ENCODE measurements at regions not wholly inside any gene's neighbourhood (a gene's known extent, or its start where the extent isn't known, plus 50 kb on each side); places are given as distances from the start of the nearest gene placed in this dataset.

- Histone ChIP-seq H3K36me3 (ENCODE audit: control insufficient read depth, insufficient read depth, low read length) (no peaks in the 10 kb centered on the region), H3K9ac (ENCODE audit: low read depth, low read length) (no peak overlapping the region), H3K9me3 (ENCODE audit: control insufficient read depth, insufficient read depth, low read length) (no peaks in the 10 kb centered on the region), H3K4me1 (ENCODE audit: control insufficient read depth, insufficient read depth, low read length) (peaks cover 5% of the 10 kb centered on the region), H3K27me3 (ENCODE audit: control insufficient read depth, insufficient read depth, low read length) (no peaks in the 10 kb centered on the region), H3K4me3 (ENCODE audit: low read depth, low read length) (no peak overlapping the region)
These were observed 454.8 kb upstream of the KLF4 start for GRCh38 chr9:107944387-107944786.

- no peaks in the 10 kb centered on the region for H3K27me3 ChIP-seq (ENCODE audit: control insufficient read depth, insufficient read depth, low read length)
- no peaks in the 10 kb centered on the region for H3K36me3 ChIP-seq (ENCODE audit: control insufficient read depth, insufficient read depth, low read length)
- no peak overlapping the region for H3K4me3 ChIP-seq (ENCODE audit: low read depth, low read length)
- peaks cover 5% of the 10 kb centered on the region for H3K4me1 ChIP-seq (ENCODE audit: control insufficient read depth, insufficient read depth, low read length)
- no peak overlapping the region for H3K9ac ChIP-seq (ENCODE audit: low read depth, low read length)
- H3K9me3 ChIP-seq (ENCODE audit: control insufficient read depth, insufficient read depth, low read length), result no peaks in the 10 kb centered on the region
These were observed 454.3 kb upstream of the KLF4 start for GRCh38 chr9:107943901-107944300.

GRCh38 chr9:107942856-107943255 is 453.3 kb upstream of the KLF4 start:
- no peak overlapping the region for H3K4me3 ChIP-seq (ENCODE audit: low read depth, low read length)
- peaks cover 5% of the 10 kb centered on the region for H3K4me1 ChIP-seq (ENCODE audit: control insufficient read depth, insufficient read depth, low read length)
- no peaks in the 10 kb centered on the region for H3K27me3 ChIP-seq (ENCODE audit: control insufficient read depth, insufficient read depth, low read length)
- no peaks in the 10 kb centered on the region for H3K36me3 ChIP-seq (ENCODE audit: control insufficient read depth, insufficient read depth, low read length)
- no peak overlapping the region for H3K9ac ChIP-seq (ENCODE audit: low read depth, low read length)
- no peaks in the 10 kb centered on the region for H3K9me3 ChIP-seq (ENCODE audit: control insufficient read depth, insufficient read depth, low read length)

GRCh38 chr9:107942291-107942690 is 452.7 kb upstream of the KLF4 start:
- H3K36me3 ChIP-seq (ENCODE audit: control insufficient read depth, insufficient read depth, low read length), result no peaks in the 10 kb centered on the region
- no peak overlapping the region for H3K4me3 ChIP-seq (ENCODE audit: low read depth, low read length)
- H3K9ac ChIP-seq (ENCODE audit: low read depth, low read length), result no peak overlapping the region
- H3K27me3 ChIP-seq (ENCODE audit: control insufficient read depth, insufficient read depth, low read length), result no peaks in the 10 kb centered on the region
- H3K9me3 ChIP-seq (ENCODE audit: control insufficient read depth, insufficient read depth, low read length), result no peaks in the 10 kb centered on the region
- peaks cover 5% of the 10 kb centered on the region for H3K4me1 ChIP-seq (ENCODE audit: control insufficient read depth, insufficient read depth, low read length)

GRCh38 chr9:107940616-107941595 is 451.3 kb upstream of the KLF4 start:
- Histone ChIP-seq H3K4me3 (ENCODE audit: low read depth, low read length) (no peak overlapping the region), H3K9ac (ENCODE audit: low read depth, low read length) (no peak overlapping the region), H3K27me3 (ENCODE audit: control insufficient read depth, insufficient read depth, low read length) (no peaks in the 10 kb centered on the region)

GRCh38 chr9:107938801-107939386 is 449.3 kb upstream of the KLF4 start:
- Histone ChIP-seq H3K9ac (ENCODE audit: low read depth, low read length) (no peak overlapping the region), H3K4me1 (ENCODE audit: control insufficient read depth, insufficient read depth, low read length) (peaks cover 5% of the 10 kb centered on the region), H3K4me3 (ENCODE audit: low read depth, low read length) (no peak overlapping the region), H3K27me3 (ENCODE audit: control insufficient read depth, insufficient read depth, low read length) (no peaks in the 10 kb centered on the region), H3K9me3 (ENCODE audit: control insufficient read depth, insufficient read depth, low read length) (no peaks in the 10 kb centered on the region), H3K36me3 (ENCODE audit: control insufficient read depth, insufficient read depth, low read length) (no peaks in the 10 kb centered on the region)

More at GRCh38 chr9:107940616-107941595, 451.3 kb upstream of the KLF4 start:
- no peaks in the 10 kb centered on the region for H3K9me3 ChIP-seq (ENCODE audit: control insufficient read depth, insufficient read depth, low read length)
- no peaks in the 10 kb centered on the region for H3K36me3 ChIP-seq (ENCODE audit: control insufficient read depth, insufficient read depth, low read length)
- H3K4me1 ChIP-seq (ENCODE audit: control insufficient read depth, insufficient read depth, low read length), result peaks cover 5% of the 10 kb centered on the region

GRCh38 chr9:107935931-107936330 is 446.4 kb upstream of the KLF4 start:
- no peaks in the 10 kb centered on the region for H3K27me3 ChIP-seq (ENCODE audit: control insufficient read depth, insufficient read depth, low read length)
- H3K4me3 ChIP-seq (ENCODE audit: low read depth, low read length), result no peak overlapping the region
- no peak overlapping the region for H3K9ac ChIP-seq (ENCODE audit: low read depth, low read length)
- H3K9me3 ChIP-seq (ENCODE audit: control insufficient read depth, insufficient read depth, low read length), result no peaks in the 10 kb centered on the region
- H3K4me1 ChIP-seq (ENCODE audit: control insufficient read depth, insufficient read depth, low read length), result peaks cover 1% of the 10 kb centered on the region
- H3K36me3 ChIP-seq (ENCODE audit: control insufficient read depth, insufficient read depth, low read length), result no peaks in the 10 kb centered on the region

GRCh38 chr9:107933516-107933915 is 443.9 kb upstream of the KLF4 start:
- Histone ChIP-seq H3K4me1 (ENCODE audit: control insufficient read depth, insufficient read depth, low read length) (no peaks in the 10 kb centered on the region), H3K36me3 (ENCODE audit: control insufficient read depth, insufficient read depth, low read length) (no peaks in the 10 kb centered on the region), H3K9ac (ENCODE audit: low read depth, low read length) (no peak overlapping the region), H3K4me3 (ENCODE audit: low read depth, low read length) (no peak overlapping the region), H3K9me3 (ENCODE audit: control insufficient read depth, insufficient read depth, low read length) (no peaks in the 10 kb centered on the region), H3K27me3 (ENCODE audit: control insufficient read depth, insufficient read depth, low read length) (no peaks in the 10 kb centered on the region)

GRCh38 chr9:107933097-107933496 is 443.5 kb upstream of the KLF4 start:
- Histone ChIP-seq H3K36me3 (ENCODE audit: control insufficient read depth, insufficient read depth, low read length) (no peaks in the 10 kb centered on the region), H3K4me1 (ENCODE audit: control insufficient read depth, insufficient read depth, low read length) (no peaks in the 10 kb centered on the region), H3K9me3 (ENCODE audit: control insufficient read depth, insufficient read depth, low read length) (no peaks in the 10 kb centered on the region), H3K4me3 (ENCODE audit: low read depth, low read length) (no peak overlapping the region), H3K9ac (ENCODE audit: low read depth, low read length) (no peak overlapping the region), H3K27me3 (ENCODE audit: control insufficient read depth, insufficient read depth, low read length) (no peaks in the 10 kb centered on the region)

- no peak overlapping the region for H3K9ac ChIP-seq (ENCODE audit: low read depth, low read length)
- no peaks in the 10 kb centered on the region for H3K27me3 ChIP-seq (ENCODE audit: control insufficient read depth, insufficient read depth, low read length)
- no peaks in the 10 kb centered on the region for H3K36me3 ChIP-seq (ENCODE audit: control insufficient read depth, insufficient read depth, low read length)
- H3K9me3 ChIP-seq (ENCODE audit: control insufficient read depth, insufficient read depth, low read length), result no peaks in the 10 kb centered on the region
- H3K4me3 ChIP-seq (ENCODE audit: low read depth, low read length), result no peak overlapping the region
- no peaks in the 10 kb centered on the region for H3K4me1 ChIP-seq (ENCODE audit: control insufficient read depth, insufficient read depth, low read length)
These were observed 443.0 kb upstream of the KLF4 start for GRCh38 chr9:107932601-107933000.

- Histone ChIP-seq H3K4me3 (ENCODE audit: low read depth, low read length) (no peak overlapping the region), H3K36me3 (ENCODE audit: control insufficient read depth, insufficient read depth, low read length) (no peaks in the 10 kb centered on the region), H3K4me1 (ENCODE audit: control insufficient read depth, insufficient read depth, low read length) (no peaks in the 10 kb centered on the region), H3K9me3 (ENCODE audit: control insufficient read depth, insufficient read depth, low read length) (no peaks in the 10 kb centered on the region), H3K27me3 (ENCODE audit: control insufficient read depth, insufficient read depth, low read length) (no peaks in the 10 kb centered on the region), H3K9ac (ENCODE audit: low read depth, low read length) (no peak overlapping the region)
These were observed 442.5 kb upstream of the KLF4 start for GRCh38 chr9:107932046-107932445.

Data from iPS-15b (cell line).